Medulla oblongata (tissue), 1 donor: ENCODE measurements at regions not wholly inside any gene's neighbourhood (a gene's known extent, or its start where the extent isn't known, plus 50 kb on each side); places are given as distances from the start of the nearest gene placed in this dataset.
A peak's percentile ranks its signal among the peaks of the same experiment; 100 is the strongest.

Experiments used
- DNase-seq: peaks from one replicate; pipeline ENCODE4 v3.0.0-alpha.2; 2015; ENCODE audit errors: extremely low spot score

DNA sequence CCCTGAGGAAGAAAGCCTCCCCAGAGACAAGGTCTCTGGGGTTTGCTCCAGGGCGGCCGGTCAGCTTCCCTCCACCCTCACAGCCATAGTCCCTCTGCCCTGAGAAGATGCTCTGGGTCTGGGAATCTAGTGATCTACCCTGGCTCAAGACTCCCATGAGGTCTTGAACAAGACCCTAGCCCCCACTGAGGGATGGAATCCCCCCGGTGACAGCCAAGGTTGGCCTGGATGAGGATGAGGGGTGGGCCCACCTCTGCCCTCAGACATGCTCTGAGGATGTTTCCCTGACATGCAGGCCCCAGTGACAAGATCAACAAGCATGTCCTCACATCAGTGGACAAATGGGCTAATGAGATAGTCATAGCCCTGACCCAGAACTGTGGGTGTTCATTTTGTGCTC, 138.6 kb downstream of the C5orf15 start:
- DNase-seq: no peak

DNA sequence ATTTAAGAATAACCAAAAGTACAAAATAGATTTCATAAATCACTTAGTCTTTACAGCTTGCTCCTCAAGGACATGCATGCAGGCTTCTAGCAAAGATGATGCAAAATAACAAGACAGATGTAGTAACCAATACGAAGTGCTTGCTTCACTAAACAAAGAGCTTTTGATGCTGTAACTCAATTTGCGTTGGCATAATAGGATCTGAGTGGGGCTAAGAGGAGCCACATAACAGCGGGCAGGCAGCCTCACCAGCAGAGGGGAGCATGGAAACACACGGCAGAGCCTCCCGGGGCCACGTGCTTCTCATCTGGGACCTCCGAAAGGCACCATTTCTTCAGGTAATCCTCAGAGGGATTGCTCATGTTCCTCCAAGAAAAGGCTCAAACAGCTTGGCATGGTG, 139.7 kb downstream of the C5orf15 start:
- DNase-seq: peak; percentile 29

DNA sequence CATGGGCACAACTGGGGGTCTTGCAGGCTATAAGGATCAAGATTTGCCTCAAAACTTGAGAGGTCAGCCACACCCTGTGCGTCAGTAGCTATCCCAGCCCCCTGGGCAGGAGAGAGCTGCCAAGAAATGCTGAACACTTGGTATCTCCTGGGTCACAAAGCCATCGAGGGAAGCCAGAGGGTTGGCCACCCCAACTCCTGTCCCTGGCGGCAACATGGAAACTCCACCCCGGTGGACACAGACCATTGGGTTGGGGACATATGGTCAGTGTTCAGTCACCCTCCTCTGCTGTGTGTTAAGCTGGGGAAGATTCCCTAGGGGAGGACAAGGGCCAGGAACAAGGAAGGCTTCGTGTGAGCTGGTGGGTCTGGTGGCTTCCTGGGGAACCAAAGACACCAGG, 140.6 kb downstream of the C5orf15 start:
- no peak for DNase-seq

DNA sequence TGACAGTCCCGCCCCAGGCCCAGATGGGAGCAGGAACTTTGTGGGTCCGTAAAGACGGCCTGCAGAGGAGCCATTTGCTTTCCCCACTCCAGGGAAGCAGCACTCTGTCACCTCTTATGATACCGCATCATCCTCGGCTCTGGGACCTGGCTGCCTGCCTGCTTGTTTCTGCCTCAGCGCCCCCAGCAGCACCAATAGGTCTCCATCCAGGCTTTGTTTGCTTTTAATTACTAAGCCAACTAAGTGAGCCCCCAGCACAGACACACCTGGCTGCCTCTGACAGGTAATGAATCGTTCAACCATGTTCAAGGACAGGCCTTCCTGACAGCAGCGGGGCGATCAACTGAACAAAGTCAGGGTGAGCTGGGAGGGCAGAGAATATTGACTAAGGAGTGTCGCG, 141.4 kb downstream of the C5orf15 start:
- DNase-seq: no peak

DNA sequence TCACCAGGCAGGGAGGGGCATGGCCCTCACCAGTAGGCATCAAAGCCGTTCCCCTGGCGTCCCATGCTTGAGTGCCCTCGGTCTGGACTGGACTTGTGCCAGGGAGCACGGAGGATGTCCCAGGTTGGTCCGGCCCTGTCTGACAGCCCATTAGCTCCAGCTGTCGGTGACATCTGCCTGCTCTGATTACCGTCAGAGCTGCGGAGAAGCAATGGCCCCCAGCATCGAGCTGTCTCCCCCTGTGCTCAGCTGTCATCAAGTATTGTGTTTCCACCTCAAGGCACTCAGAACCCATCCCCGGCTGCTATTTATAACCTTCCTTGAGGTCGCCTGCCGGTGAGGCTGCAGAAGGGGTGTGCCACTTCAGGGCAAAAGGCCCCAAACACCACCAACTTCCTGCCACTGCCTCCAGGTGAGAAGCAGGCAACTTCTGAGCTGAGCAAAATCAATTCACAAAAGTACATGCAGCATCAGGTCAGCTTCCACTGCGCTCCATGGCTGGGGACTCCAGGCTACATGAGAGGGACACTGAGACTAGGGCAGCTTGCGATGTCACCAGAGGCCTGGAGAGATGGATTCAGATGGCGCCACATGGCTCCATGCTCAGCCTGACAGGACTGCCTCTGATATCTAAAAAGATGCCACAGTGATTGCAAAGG, 142.7 kb downstream of the C5orf15 start:
- DNase-seq: no peak

DNA sequence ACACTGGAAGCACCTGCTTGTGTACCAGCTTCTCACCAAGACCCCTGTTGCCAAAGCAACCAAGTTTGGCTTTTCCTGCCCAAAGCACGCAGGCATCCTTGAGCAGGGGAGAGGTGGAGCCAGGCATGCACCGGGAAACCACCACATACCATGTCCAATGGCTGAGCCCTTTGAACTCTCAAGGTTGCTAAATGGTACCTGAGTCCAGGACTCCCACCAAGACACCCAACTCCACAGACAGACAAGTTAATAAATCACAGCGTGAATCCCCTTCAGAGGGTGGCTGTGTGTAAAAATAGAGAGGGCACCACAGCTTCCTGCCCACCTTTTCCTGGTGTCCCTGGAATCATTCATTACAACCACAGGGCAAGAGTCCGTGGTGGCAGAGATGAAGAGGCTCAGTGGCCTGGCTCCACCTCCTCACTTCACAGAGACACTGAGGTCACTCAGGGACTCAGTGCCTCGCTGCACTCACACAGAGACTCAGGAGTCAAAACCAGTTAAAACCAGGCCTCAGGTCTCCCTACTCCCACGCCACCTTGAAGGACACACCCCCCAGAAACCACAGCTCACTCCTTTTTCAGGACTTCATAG, 143.7 kb downstream of the C5orf15 start:
- DNase-seq: no peak

DNA sequence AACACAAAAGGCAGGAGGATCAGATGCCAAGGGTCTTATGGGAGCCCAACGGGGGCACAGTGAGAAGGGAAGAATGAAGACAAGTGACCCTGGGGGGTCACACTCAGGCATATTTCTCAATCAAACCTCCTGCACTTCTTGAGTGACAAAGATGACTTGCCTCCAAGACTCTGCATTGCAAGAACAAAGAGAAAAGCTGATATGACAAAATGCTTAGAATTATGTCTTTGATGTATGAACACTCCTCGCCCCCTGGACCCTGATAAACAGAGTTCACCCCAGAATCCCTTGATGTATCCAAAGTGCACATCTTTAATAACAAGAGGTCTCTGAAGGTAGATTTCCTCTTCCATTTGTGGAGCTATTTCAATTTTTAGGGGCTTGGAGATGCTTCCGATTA, 146.5 kb downstream of the C5orf15 start:
- no peak for DNase-seq

DNA sequence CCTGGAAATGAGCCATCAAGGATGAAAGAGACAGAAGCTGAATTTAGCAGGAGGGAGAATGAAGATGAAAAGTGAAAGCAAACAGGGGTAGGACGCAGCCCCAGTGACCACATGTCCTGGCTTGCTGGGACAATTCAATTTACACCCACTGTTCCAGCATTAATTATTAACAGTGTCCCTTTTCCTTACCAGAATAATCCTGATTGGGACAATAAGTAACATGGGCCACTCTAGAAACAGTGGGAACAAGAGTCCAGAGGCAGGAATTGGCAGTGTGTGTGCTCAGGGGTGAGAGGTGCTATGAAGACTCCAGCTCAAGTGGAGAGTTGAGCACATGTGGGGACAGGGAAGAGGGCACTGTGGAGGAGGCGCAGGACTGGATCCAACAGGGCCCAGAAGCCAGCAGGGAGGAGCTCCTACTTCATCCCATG, 147.1 kb downstream of the C5orf15 start:
- DNase-seq: peak; percentile 8

DNA sequence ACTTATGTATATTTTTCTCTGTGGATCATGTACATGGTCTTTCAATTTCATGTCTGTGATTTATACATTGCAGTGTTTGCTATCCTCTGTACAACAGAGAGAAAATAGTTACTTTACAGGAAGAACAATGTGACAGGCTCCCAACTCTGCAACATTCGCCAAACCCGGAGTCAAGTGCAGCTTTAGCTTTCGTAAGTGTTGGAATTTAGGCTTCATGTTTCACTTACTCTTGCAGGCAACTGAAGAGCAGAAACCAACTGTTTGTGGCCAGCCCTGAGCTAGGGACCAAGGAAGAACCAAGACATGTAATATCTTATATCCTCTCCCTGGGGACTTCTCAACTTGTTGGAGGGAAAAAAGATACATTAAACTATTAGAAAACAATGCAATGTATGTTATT, 147.9 kb downstream of the C5orf15 start:
- DNase-seq: no peak

DNA sequence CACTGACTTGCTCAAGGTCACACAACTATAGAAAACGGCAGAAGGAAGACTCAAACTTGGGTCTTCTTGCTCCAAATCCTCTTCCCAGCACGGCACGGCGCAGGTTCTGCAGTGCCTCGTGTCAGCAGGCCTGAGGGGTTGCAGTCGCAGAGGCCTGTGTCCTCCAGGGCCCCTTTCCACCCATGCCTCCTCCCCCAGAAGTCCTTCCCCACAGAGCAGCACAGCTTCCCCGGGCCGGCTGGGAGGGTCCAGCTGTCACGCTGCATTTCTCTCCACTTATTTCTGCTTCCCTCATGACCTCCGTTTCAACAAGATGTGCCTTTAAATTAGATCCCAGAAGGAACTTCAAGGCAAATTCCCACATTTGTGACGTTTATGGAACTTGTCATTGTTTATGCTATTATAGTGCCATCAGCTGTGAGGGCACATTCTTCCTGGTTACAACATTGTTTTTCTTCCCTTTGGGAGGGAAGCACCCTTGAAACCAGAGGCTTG, 148.4 kb downstream of the C5orf15 start:
- DNase-seq: no peak

DNA sequence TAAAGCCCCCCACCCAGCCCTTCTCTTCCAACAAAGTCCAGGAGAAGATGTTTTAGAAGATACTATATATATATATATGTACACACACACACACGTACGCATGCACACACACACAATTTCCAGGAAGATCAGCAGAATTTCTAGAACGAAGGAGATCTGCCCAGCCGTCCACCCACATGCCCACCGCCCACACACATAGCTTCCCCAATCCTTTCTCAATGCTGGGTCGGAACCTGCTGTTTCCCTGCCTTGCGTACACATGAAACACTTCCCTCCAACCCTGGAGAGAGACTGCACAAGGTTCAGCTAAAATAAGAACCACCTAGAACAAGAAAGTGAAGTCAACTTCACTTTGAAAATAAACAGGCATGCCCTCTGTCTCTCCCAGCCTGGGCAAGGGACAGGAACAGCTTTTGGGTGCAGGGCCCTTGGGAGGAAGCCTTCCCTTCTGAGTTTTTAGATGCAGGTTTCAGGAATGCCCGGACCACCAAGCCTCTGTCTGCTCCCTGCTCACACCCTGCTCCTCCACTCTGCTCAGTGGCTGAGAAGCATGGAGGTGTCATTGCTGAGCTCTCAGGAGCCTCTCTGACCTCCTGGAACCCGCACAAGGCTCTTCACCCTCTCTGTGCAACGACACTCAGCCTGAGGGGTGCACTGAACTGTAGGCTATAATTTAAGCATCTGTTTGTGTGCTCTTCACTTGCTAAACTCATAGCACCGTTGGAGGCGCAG, 149.4 kb downstream of the C5orf15 start:
- DNase-seq: peak; percentile 22

DNA sequence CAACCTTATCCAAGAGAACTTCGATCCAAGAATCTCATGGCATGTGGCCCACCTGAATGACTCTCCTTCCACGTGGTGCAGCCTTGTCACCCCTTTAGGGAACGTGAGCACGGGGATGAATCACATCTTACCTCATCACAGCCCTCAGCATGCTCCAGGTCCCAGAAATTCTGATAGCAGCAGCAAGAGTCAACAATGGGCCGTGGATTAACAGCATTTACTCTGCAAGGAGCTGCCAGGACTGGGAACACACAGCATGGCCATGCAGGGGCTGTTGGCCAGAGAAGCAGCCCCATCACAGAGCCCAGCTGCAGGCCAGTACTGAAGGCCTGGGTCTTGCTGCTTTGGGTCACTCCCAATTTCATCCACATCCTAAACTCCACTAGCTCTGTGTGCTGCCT, 150.4 kb downstream of the C5orf15 start:
- no peak for DNase-seq

DNA sequence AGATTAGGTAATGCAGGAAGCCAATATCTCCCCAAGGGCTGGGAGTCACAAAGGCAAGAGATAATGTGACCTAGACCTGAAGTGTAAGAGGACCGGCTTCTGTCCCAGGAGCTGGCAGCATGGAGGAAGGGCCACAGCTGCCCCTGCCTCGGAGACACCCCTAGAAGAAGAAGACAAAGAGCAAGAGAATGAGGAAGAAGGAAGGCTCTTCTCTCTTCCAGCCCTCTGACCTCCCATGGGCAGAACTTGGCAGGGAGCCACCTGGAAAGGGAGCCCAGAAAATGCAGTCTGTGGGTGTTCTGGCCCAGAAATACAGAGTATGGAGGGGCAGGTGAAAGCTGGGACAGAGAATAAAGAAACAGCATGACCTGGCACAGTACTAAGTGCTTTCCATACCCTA, 151.0 kb downstream of the C5orf15 start:
- DNase-seq: no peak

DNA sequence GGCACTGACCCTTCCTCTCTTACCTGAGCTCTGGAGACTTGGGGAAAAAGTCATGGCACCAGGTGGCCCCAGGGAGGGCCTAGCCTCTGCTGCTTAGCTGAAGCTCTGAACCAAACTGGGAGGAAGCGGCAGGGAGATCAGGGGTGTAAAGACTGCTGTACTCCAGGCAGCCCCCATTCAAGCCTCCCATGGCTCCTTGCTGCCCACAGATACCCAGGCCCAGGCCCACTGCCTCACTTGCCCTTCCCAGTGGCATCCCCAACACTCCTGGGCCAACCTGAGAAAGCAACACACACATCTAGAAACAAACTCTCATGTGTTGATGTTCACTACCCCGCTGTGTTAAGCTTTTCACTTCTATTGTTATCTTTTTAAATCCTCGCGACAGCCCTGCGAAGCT, 151.6 kb downstream of the C5orf15 start:
- DNase-seq: no peak

DNA sequence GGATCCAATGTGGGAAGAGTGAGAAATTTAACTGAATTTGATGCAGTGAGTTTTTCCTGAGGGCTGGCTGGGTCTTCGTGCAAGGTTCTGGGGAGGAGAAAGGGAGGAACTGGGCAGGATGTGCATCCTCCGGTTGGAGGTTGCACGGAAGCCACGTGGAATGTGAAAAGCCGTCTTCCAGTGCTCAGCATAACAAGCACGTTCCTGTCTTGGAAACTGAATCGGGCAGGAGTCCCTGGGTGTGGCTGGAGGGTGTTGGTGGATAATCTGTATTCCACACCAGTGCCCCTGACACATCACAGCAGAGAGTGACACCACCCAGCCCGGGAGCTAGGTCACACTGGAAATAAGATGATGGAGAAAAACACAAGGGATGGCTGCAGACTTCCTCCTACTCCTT, 154.3 kb downstream of the C5orf15 start:
- no peak for DNase-seq

DNA sequence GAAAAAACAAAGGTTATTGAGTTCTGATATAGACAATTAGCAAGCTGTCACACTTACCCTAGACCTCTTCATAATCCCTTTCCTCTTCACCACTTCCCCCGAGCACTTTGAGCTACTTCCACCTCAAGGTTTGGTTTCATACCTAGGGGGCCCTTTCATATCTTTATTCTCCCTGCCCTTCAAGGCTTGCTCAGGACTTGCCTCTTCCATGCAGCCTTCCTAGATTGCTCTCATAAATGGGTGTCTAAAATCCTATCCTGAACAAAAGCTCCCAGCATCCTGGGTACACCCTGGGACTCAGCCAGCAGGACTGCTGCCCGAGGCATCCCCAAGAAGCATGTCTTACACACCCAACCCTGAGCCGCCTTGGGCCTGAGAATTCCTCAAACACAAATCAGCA, 157.3 kb downstream of the C5orf15 start:
- DNase-seq: no peak

DNA sequence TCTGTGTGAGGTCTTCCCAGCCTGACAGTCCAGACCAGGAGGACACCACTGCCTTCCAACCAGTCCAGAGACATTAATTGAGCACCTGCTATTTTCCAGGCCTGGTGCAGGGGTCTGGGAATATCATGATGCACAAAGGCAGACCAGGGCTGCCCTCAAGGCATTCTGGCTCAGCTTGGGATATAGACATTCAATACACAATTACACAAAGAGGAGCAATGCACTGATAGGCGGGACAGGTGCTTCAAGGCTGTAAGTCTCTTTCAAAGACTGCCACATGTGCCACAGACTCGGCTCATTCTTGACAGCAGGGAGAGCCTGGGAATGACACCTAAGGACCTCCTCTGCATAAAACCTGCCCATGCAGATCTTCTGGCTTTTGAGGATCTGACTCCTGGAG, 158.6 kb downstream of the C5orf15 start:
- no peak for DNase-seq

DNA sequence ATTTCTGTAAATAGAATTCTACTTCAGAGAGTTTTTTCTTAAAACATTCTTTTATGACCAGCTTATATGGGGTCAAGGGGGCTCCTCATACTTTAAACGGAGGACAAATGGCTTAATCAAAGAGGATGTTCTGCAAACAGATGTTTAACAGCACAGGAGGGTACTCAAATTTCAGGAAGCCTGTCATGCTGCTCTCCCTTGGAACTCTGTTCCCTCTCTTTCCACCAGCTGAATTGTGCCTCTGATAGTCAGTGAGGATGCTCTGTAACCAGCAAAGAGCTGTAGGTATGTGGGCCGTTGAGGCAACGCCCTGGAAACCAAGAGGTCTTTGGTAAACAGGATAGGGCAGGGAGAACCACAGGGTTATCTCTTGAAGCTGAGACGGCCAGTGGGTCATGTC, 161.1 kb downstream of the C5orf15 start:
- DNase-seq: no peak

DNA sequence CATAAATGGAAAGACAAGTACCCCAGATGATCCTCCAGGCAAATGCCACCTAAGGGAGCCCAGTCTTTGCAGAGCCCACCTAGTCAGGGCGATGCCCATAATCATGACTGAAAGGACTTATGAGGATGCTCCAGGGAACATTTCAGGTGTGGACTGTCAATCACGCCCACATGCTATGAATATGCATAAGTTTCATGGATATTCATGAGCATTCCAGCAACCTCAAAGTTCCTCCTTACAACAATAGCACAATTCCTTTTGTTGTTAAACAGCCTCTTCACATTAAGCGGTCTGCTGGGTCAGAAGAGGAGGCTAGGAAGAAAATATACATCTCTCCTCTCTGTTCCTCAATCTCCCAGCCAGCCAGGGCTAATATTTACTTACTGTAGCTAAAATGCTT, 161.6 kb downstream of the C5orf15 start:
- no peak for DNase-seq

DNA sequence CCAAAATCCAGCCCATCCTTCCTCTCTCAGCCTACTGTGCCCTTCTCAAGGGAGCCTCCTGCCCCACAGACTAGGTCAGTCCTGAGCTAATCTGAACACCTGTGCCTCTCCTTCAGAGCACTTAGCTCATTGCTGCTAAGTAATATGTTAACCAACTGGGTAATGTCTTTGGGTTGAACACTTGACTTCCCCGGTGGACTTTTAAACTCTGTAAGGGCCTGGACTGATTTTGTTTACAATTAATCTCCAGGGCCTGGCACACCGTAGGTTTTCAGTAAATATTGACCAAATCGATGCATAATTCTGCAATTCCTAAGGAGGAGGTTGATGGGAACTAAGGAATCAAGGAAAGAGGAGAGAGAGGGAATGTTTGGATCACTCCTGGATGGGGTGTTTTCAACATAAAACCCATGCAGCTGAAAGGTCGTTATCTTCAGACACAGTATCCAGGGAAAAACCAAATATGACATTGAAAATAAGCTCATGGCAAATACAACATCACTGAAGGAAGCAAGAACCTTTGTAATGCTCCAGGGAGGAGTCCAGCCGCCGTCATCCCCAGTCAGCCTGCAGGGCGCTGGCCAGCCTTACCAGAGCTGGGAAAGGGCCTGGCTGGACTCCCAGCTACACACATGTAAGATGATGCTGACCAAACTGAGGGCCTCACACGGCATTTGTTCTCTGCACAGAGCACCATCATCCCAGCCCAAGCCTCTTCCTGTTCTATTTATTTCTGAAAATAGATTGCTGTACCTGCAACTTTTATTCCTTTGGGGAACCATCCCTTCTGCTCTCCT, 166.3 kb downstream of the C5orf15 start:
- DNase-seq: no peak

DNA sequence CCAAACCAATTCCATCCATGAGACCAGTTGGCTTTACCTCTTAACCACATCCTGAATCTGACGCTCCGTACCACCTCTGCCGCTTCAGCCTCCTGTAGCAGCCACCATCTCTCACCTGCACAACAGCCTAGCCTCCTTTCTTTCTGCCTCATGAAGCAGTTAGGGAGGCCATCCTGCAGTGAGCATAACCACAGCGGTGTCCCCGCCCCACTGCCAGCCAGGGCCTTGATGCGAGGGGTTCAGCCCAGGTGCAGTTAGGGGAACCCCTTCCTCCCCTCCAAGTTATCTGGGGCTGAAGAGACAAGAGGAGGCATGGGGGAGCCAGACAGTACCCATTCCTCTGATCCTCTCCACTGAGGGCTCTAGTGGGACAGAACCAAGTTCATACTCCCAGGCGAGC, 167.0 kb downstream of the C5orf15 start:
- no peak for DNase-seq

DNA sequence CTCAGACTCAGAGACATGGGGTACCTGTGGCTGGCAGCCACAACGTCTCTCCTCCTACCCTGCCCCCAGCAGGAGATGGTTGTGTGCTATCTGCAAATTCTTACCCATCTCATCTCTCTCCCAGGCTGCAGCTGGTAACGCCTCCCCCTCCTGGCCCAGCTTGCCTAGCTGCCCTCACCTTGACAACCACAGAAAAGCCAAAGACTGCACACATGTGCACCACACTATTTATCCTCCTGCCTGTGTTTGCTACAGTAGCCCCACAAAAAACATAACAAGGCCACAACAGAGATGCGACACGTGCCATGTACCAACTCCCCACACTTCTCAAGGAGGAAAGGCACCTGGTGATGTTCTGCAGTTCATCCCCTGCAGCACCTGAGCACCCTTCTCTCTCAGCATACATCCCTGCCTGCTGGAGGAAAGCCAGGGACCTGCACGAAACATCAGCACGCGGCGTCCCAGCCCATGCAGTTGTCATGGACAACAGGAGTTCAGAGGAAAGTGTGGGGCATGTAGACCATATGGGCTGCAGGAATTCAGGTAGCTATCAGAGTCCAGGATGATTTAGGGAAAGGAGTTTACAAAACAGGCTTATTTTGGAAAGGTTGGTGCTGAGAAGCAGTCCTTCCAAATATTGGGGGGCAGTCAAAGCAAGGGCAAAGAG, 168.7 kb downstream of the C5orf15 start:
- no peak for DNase-seq
